ENCODE measurements at regions not wholly inside any gene's neighbourhood (a gene's known extent, or its start where the extent isn't known, plus 50 kb on each side); places are given as distances from the start of the nearest gene placed in this dataset.

- H4K20me1 ChIP-seq (ENCODE audit: insufficient read depth) = no peaks in the 10 kb centered on the region
- H3K4me3 ChIP-seq (ENCODE audit: low read length) = no peak overlapping the region
- H3K4me2 ChIP-seq (ENCODE audit: low read length) = no peak overlapping the region
- H3K9me2 ChIP-seq (ENCODE audit: insufficient read depth, low read length) = no peaks in the 10 kb centered on the region
- no peak overlapping the region for H2AFZ ChIP-seq (ENCODE audit: low read depth, low read length)
- no peak overlapping the region for H3K27ac ChIP-seq (ENCODE audit: low read length)
- no peaks in the 10 kb centered on the region for H3K36me3 ChIP-seq (ENCODE audit: insufficient read depth, low read length)
- TF ChIP-seq, protein P1, sequence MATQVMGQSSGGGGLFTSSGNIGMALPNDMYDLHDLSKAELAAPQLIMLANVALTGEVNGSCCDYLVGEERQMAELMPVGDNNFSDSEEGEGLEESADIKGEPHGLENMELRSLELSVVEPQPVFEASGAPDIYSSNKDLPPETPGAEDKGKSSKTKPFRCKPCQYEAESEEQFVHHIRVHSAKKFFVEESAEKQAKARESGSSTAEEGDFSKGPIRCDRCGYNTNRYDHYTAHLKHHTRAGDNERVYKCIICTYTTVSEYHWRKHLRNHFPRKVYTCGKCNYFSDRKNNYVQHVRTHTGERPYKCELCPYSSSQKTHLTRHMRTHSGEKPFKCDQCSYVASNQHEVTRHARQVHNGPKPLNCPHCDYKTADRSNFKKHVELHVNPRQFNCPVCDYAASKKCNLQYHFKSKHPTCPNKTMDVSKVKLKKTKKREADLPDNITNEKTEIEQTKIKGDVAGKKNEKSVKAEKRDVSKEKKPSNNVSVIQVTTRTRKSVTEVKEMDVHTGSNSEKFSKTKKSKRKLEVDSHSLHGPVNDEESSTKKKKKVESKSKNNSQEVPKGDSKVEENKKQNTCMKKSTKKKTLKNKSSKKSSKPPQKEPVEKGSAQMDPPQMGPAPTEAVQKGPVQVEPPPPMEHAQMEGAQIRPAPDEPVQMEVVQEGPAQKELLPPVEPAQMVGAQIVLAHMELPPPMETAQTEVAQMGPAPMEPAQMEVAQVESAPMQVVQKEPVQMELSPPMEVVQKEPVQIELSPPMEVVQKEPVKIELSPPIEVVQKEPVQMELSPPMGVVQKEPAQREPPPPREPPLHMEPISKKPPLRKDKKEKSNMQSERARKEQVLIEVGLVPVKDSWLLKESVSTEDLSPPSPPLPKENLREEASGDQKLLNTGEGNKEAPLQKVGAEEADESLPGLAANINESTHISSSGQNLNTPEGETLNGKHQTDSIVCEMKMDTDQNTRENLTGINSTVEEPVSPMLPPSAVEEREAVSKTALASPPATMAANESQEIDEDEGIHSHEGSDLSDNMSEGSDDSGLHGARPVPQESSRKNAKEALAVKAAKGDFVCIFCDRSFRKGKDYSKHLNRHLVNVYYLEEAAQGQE (IDR thresholded peaks at IDR 0.05; ENCODE audit: borderline replicate concordance) = no peak
- TF ChIP-seq, protein P2, sequence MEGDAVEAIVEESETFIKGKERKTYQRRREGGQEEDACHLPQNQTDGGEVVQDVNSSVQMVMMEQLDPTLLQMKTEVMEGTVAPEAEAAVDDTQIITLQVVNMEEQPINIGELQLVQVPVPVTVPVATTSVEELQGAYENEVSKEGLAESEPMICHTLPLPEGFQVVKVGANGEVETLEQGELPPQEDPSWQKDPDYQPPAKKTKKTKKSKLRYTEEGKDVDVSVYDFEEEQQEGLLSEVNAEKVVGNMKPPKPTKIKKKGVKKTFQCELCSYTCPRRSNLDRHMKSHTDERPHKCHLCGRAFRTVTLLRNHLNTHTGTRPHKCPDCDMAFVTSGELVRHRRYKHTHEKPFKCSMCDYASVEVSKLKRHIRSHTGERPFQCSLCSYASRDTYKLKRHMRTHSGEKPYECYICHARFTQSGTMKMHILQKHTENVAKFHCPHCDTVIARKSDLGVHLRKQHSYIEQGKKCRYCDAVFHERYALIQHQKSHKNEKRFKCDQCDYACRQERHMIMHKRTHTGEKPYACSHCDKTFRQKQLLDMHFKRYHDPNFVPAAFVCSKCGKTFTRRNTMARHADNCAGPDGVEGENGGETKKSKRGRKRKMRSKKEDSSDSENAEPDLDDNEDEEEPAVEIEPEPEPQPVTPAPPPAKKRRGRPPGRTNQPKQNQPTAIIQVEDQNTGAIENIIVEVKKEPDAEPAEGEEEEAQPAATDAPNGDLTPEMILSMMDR (IDR thresholded peaks at IDR 0.05; ENCODE audit: poor library complexity, severe bottlenecking) = no peak
- TF ChIP-seq MXI1 (conservative IDR thresholded peaks at IDR 0.05; ENCODE audit: poor library complexity, severe bottlenecking) = no peak
- no peak for TF ChIP-seq SMC3 (conservative IDR thresholded peaks at IDR 0.05; ENCODE audit: poor library complexity)
- TF ChIP-seq POLR2AphosphoS5 (IDR thresholded peaks at IDR 0.05) = no peak
- H3K27me3 ChIP-seq (ENCODE audit: insufficient read depth, low read depth, low read length) = no peaks in the 10 kb centered on the region
- no peaks in the 10 kb centered on the region for H3F3A ChIP-seq (ENCODE audit: insufficient read depth, low read length, poor library complexity, severe bottlenecking)
- peaks cover 11% of the 10 kb centered on the region for H3K9me3 ChIP-seq (ENCODE audit: low read length)
- H3K79me2 ChIP-seq (replicated peaks; ENCODE audit: insufficient read depth, low read length) = no peaks in the 10 kb centered on the region
- no peak overlapping the region for H3K9ac ChIP-seq (ENCODE audit: low read length)
Measured at GRCh38 chr17:27155866-27156265, 138.0 kb upstream of the WSB1 start.

DNA sequence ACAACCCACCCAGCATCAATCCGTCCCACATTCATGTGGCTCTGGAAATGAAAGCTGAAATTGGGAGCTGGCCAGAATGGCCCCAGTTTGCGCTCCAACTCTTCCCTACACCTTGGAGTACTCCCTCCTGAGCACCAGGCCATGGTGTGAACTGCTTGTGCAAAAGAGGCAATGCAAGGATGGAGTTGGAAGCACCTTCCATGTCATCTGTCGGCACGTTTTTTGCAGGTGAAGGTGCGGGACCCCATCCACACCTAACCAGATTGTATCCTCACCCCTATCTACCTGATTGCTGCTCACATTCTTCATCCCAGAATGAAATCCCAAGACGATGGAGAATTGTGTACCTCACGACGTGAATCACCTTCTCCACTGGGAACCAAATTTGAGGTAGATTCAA is 136.6 kb upstream of the WSB1 start:
- Histone ChIP-seq H3K27ac (ENCODE audit: low read length) (no peak overlapping the region), H3K9me2 (ENCODE audit: insufficient read depth, low read length) (no peaks in the 10 kb centered on the region), H3K27me3 (ENCODE audit: insufficient read depth, low read depth, low read length) (no peaks in the 10 kb centered on the region), H3K36me3 (ENCODE audit: insufficient read depth, low read length) (no peaks in the 10 kb centered on the region), H3F3A (ENCODE audit: insufficient read depth, low read length, poor library complexity, severe bottlenecking) (no peaks in the 10 kb centered on the region), H3K4me2 (ENCODE audit: low read length) (no peak overlapping the region), H3K79me2 (replicated peaks; ENCODE audit: insufficient read depth, low read length) (no peaks in the 10 kb centered on the region), H2AFZ (ENCODE audit: low read depth, low read length) (no peak overlapping the region), H3K9ac (ENCODE audit: low read length) (no peak overlapping the region), H3K4me3 (ENCODE audit: low read length) (no peak overlapping the region), H4K20me1 (ENCODE audit: insufficient read depth) (no peaks in the 10 kb centered on the region), H3K9me3 (ENCODE audit: low read length) (peaks cover 11% of the 10 kb centered on the region)
- TF ChIP-seq EP300 (conservative IDR thresholded peaks at IDR 0.05; ENCODE audit: poor library complexity, severe bottlenecking) = no peak
- no peak for TF ChIP-seq SMC3 (conservative IDR thresholded peaks at IDR 0.05; ENCODE audit: poor library complexity)
- TF ChIP-seq, protein P2 (IDR thresholded peaks at IDR 0.05; ENCODE audit: poor library complexity, severe bottlenecking) = no peak
- TF ChIP-seq RAD21 (conservative IDR thresholded peaks at IDR 0.05) = no peak
- no peak for TF ChIP-seq MXI1 (conservative IDR thresholded peaks at IDR 0.05; ENCODE audit: poor library complexity, severe bottlenecking)
- TF ChIP-seq, protein P1 (IDR thresholded peaks at IDR 0.05; ENCODE audit: borderline replicate concordance) = no peak
- no peak for TF ChIP-seq TAF1 (IDR thresholded peaks at IDR 0.05; ENCODE audit: low read depth)
- no peak for TF ChIP-seq EZH2 (IDR thresholded peaks at IDR 0.05; ENCODE audit: borderline replicate concordance, insufficient read depth, low read length, poor library complexity, severe bottlenecking)
- no peak for TF ChIP-seq POLR2AphosphoS5 (IDR thresholded peaks at IDR 0.05)

Data from neural cell (in vitro differentiated cells).